ENCODE measurements at regions not wholly inside any gene's neighbourhood (a gene's known extent, or its start where the extent isn't known, plus 50 kb on each side); places are given as distances from the start of the nearest gene placed in this dataset.

- DNase-seq: no peak
- Histone ChIP-seq H3K27ac (no peak overlapping the region), H3K27me3 (replicated peaks) (no peaks in the 10 kb centered on the region), H3K36me3 (replicated peaks) (no peaks in the 10 kb centered on the region), H3K4me3 (ENCODE audit: low read depth, low read length) (no peak overlapping the region)
- in situ Hi-C loops (cut with HindIII; ENCODE audit: low pct_ligation_motif_present, low sequenced_read_pairs): no loop called here
- TF ChIP-seq CTCF (IDR thresholded peaks at IDR 0.05; ENCODE audit: low read depth, low read length, missing control alignments): no peak
These were observed 241.3 kb upstream of the ANO3 start for GRCh38 chr11:26090651-26091050.

GRCh38 chr11:26093206-26093605 lies 238.7 kb upstream of the ANO3 start:
- no peak overlapping the region for H3K27ac ChIP-seq
- H3K36me3 ChIP-seq (replicated peaks): no peaks in the 10 kb centered on the region
- H3K4me3 ChIP-seq (ENCODE audit: low read depth, low read length): no peak overlapping the region
- TF ChIP-seq CTCF (IDR thresholded peaks at IDR 0.05; ENCODE audit: low read depth, low read length, missing control alignments): no peak
- in situ Hi-C loops (cut with HindIII; ENCODE audit: low pct_ligation_motif_present, low sequenced_read_pairs): no loop called here
- no peak for DNase-seq
- no peaks in the 10 kb centered on the region for H3K27me3 ChIP-seq (replicated peaks)

- TF ChIP-seq CTCF (IDR thresholded peaks at IDR 0.05; ENCODE audit: low read depth, low read length, missing control alignments): no peak
- Histone ChIP-seq H3K36me3 (replicated peaks) (no peaks in the 10 kb centered on the region), H3K27me3 (replicated peaks) (no peaks in the 10 kb centered on the region), H3K27ac (no peak overlapping the region), H3K4me3 (ENCODE audit: low read depth, low read length) (no peak overlapping the region)
- in situ Hi-C loops (cut with HindIII; ENCODE audit: low pct_ligation_motif_present, low sequenced_read_pairs): no loop called here
- no peak for DNase-seq
These were observed 236.6 kb upstream of the ANO3 start for GRCh38 chr11:26095340-26095739.

- no peak for TF ChIP-seq CTCF (IDR thresholded peaks at IDR 0.05; ENCODE audit: low read depth, low read length, missing control alignments)
- no peak for DNase-seq
- Histone ChIP-seq H3K4me3 (ENCODE audit: low read depth, low read length) (no peak overlapping the region), H3K36me3 (replicated peaks) (no peaks in the 10 kb centered on the region), H3K27ac (no peak overlapping the region), H3K27me3 (replicated peaks) (no peaks in the 10 kb centered on the region)
- in situ Hi-C loops (cut with HindIII; ENCODE audit: low pct_ligation_motif_present, low sequenced_read_pairs): no loop called here
These were observed 235.5 kb upstream of the ANO3 start for GRCh38 chr11:26096451-26096850.

GRCh38 chr11:26102325-26102724 lies 229.6 kb upstream of the ANO3 start:
- in situ Hi-C loops (cut with HindIII; ENCODE audit: low pct_ligation_motif_present, low sequenced_read_pairs): no loop called here
- no peak overlapping the region for H3K27ac ChIP-seq
- TF ChIP-seq CTCF (IDR thresholded peaks at IDR 0.05; ENCODE audit: low read depth, low read length, missing control alignments): no peak

GRCh38 chr11:26105762-26106423 lies 226.0 kb upstream of the ANO3 start:
- TF ChIP-seq CTCF (IDR thresholded peaks at IDR 0.05; ENCODE audit: low read depth, low read length, missing control alignments): no peak
- DNase-seq: no peak
- no peak overlapping the region for H3K27ac ChIP-seq
- in situ Hi-C loops (cut with HindIII; ENCODE audit: low pct_ligation_motif_present, low sequenced_read_pairs): no loop called here
- no peaks in the 10 kb centered on the region for H3K36me3 ChIP-seq (replicated peaks)
- no peaks in the 10 kb centered on the region for H3K27me3 ChIP-seq (replicated peaks)
- no peak overlapping the region for H3K4me3 ChIP-seq (ENCODE audit: low read depth, low read length)

More at GRCh38 chr11:26102325-26102724, 229.6 kb upstream of the ANO3 start:
- no peaks in the 10 kb centered on the region for H3K36me3 ChIP-seq (replicated peaks)
- H3K4me3 ChIP-seq (ENCODE audit: low read depth, low read length): no peak overlapping the region
- DNase-seq: no peak
- H3K27me3 ChIP-seq (replicated peaks): no peaks in the 10 kb centered on the region

All from brain microvascular endothelial cell (primary cell).